Keratinocyte (primary cell): ENCODE measurements at regions not wholly inside any gene's neighbourhood (a gene's known extent, or its start where the extent isn't known, plus 50 kb on each side); places are given as distances from the start of the nearest gene placed in this dataset.

ENCODE experiments used
- EZH2 ChIP-seq: IDR thresholded peaks from one replicate; pipeline ENCODE4 v1.6.1; 2012; ENCODE audit warnings: inconsistent platforms, mild to moderate bottlenecking, low read length, moderate library complexity
- TF ChIP-seq, protein P1 (sequence below), 3 experiments: IDR thresholded peaks in 1 of 3; conservative IDR thresholded peaks in 1 of 3; optimal IDR thresholded peaks in 1 of 3; 2 replicates in 2 of 3; 3 replicates in 1 of 3; pipeline versions ENCODE3 to v1.5.1; 2011; ENCODE audit warnings: low read length in 3 of 3, mild to moderate bottlenecking in 3 of 3, moderate library complexity in 2 of 3, control low read depth in 1 of 3, inconsistent platforms in 1 of 3; ENCODE audit not compliant: insufficient read depth in 2 of 3; ENCODE audit errors: extremely low read depth in 1 of 3

- TF ChIP-seq, protein P1, sequence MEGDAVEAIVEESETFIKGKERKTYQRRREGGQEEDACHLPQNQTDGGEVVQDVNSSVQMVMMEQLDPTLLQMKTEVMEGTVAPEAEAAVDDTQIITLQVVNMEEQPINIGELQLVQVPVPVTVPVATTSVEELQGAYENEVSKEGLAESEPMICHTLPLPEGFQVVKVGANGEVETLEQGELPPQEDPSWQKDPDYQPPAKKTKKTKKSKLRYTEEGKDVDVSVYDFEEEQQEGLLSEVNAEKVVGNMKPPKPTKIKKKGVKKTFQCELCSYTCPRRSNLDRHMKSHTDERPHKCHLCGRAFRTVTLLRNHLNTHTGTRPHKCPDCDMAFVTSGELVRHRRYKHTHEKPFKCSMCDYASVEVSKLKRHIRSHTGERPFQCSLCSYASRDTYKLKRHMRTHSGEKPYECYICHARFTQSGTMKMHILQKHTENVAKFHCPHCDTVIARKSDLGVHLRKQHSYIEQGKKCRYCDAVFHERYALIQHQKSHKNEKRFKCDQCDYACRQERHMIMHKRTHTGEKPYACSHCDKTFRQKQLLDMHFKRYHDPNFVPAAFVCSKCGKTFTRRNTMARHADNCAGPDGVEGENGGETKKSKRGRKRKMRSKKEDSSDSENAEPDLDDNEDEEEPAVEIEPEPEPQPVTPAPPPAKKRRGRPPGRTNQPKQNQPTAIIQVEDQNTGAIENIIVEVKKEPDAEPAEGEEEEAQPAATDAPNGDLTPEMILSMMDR (optimal IDR thresholded peaks at IDR 0.05 in 1 of 3, IDR thresholded peaks at IDR 0.05 in 1 of 3, conservative IDR thresholded peaks at IDR 0.05 in 1 of 3; ENCODE audit: extremely low read depth in 1 of 3, insufficient read depth in 2 of 3, low read length in 3 of 3) = no peak
- TF ChIP-seq EZH2 = no peak
Observed at GRCh38 chr6:25083784-25084507, 148.2 kb upstream of the RIPOR2 start.
